Body of pancreas (tissue), 4 donors: ENCODE measurements at regions not wholly inside any gene's neighbourhood (a gene's known extent, or its start where the extent isn't known, plus 50 kb on each side); places are given as distances from the start of the nearest gene placed in this dataset.

ENCODE experiments used
- ATAC-seq: fragments of 150-250 bp; one replicate; pipeline ENCODE4 v1.9.1; 2016
- DNase-seq, 4 donors: peaks; one replicate each; pipeline ENCODE4 v3.0.0-alpha.2; 2019
- H3K27ac ChIP-seq, 4 donors: fragments of 200-600 bp; sonication (generic); 1 replicate in 3 of 4; 2 replicates in 1 of 4; pipeline versions ENCODE4 v1.5.1 to v1.6.1; 2016 to 2019; ENCODE audit warnings: mild to moderate bottlenecking in 1 of 4, mixed read lengths in 1 of 4, moderate library complexity in 1 of 4
- H3K27me3 ChIP-seq, 2 donors: fragments of 200-600 bp; sonication (generic); one replicate each; pipeline ENCODE4 v1.6.0; 2016; ENCODE audit warnings: mild to moderate bottlenecking in 1 of 2
- H3K36me3 ChIP-seq, 2 donors: fragments of 200-600 bp; sonication (generic); replicated peaks in 1 of 2; 2 replicates each; pipeline ENCODE4 v1.5.1; 2016; ENCODE audit warnings: low read depth in 2 of 2; ENCODE audit not compliant: insufficient read depth in 1 of 2
- H3K4me1 ChIP-seq: fragments of 200-600 bp; sonication (generic); one replicate; pipeline ENCODE4 v1.6.0; 2016
- H3K4me3 ChIP-seq, 2 donors: fragments of 200-600 bp; sonication (generic); 1 replicate in 1 of 2; 2 replicates in 1 of 2; pipeline ENCODE4 v1.5.1; 2016 to 2019
- H3K9me3 ChIP-seq, 3 donors: fragments of 200-600 bp; sonication (generic); 1 replicate in 2 of 3; 2 replicates in 1 of 3; pipeline ENCODE4 v1.5.1; 2016
- CTCF ChIP-seq, 7 experiments: fragments of 450-650 bp in 4 of 7; fragments of 200-600 bp in 3 of 7; sonication (generic) in 3 of 7; IDR thresholded peaks; one replicate each; pipeline ENCODE4 v1.5.1; 2016 to 2019; ENCODE audit warnings: antibody characterized with exemption in 7 of 7
- POLR2A ChIP-seq, 3 donors: fragments of 450-650 bp; IDR thresholded peaks; one replicate each; pipeline ENCODE4 v1.6.1; 2016; ENCODE audit warnings: antibody characterized with exemption in 3 of 3, mild to moderate bottlenecking in 2 of 3
- WGBS, 2 donors: methylation state at CpG; one replicate each; pipeline ENCODE4 v1.1.5; 2017; 5-methylcytosine and 5-hydroxymethylcytosine counted together
- intact Hi-C: fragments of 100-400 bp; cut with DNase I; formaldehyde crosslinking; loops from one replicate; pipeline ENCODE4 v1.15.1; 2023

GRCh38 chr1:191702124-191702523 is 456.1 kb upstream of the RGS18 start:
- DNase-seq: no peak
- TF ChIP-seq POLR2A (IDR thresholded peaks at IDR 0.05): no peak
- no peak for TF ChIP-seq CTCF (IDR thresholded peaks at IDR 0.05)
- no peak overlapping the region for H3K27ac ChIP-seq
- H3K27me3 ChIP-seq: no peaks in the 10 kb centered on the region
- H3K9me3 ChIP-seq: no peaks in the 10 kb centered on the region
- H3K4me3 ChIP-seq: no peak overlapping the region
- intact Hi-C loops: no loop called here
- no peaks in the 10 kb centered on the region for H3K36me3 ChIP-seq
- no peaks in the 10 kb centered on the region for H3K4me1 ChIP-seq
- WGBS, 2 donors: 30 to 39% methylated on average over 2 of the region's 2 CpGs
- no peak for ATAC-seq

GRCh38 chr1:191707288-191707687 is 451.0 kb upstream of the RGS18 start:
- intact Hi-C loops: no loop called here
- Histone ChIP-seq H3K27ac (no peak overlapping the region), H3K9me3 (no peaks in the 10 kb centered on the region), H3K36me3 (no peaks in the 10 kb centered on the region), H3K27me3 (no peaks in the 10 kb centered on the region), H3K4me3 (no peak overlapping the region), H3K4me1 (no peaks in the 10 kb centered on the region)
- DNase-seq (no peak), ATAC-seq (no peak)
- 57 to 70% methylated on average over 2 of the region's 2 CpGs for WGBS, 2 donors
- TF ChIP-seq POLR2A (IDR thresholded peaks at IDR 0.05) (no peak), CTCF (IDR thresholded peaks at IDR 0.05) (no peak)

GRCh38 chr1:191709215-191709614 is 449.0 kb upstream of the RGS18 start:
- no peak for DNase-seq
- H3K27ac ChIP-seq: no peak overlapping the region
- no peaks in the 10 kb centered on the region for H3K9me3 ChIP-seq
- 28 to 45% methylated on average over 2 of the region's 2 CpGs for WGBS, 2 donors
- intact Hi-C loops: no loop called here
- H3K27me3 ChIP-seq: no peaks in the 10 kb centered on the region
- TF ChIP-seq CTCF (IDR thresholded peaks at IDR 0.05) (no peak), POLR2A (IDR thresholded peaks at IDR 0.05) (no peak)
- ATAC-seq: no peak
- no peaks in the 10 kb centered on the region for H3K4me1 ChIP-seq
- no peaks in the 10 kb centered on the region for H3K36me3 ChIP-seq
- no peak overlapping the region for H3K4me3 ChIP-seq

GRCh38 chr1:191711961-191712360 is 446.3 kb upstream of the RGS18 start:
- H3K4me3 ChIP-seq: no peak overlapping the region
- WGBS, 2 donors: 80 to 83% methylated on average over 6 of the region's 6 CpGs
- H3K27ac ChIP-seq: no peak overlapping the region
- DNase-seq (no peak), ATAC-seq (no peak)
- H3K4me1 ChIP-seq: no peaks in the 10 kb centered on the region
- H3K27me3 ChIP-seq: no peaks in the 10 kb centered on the region
- TF ChIP-seq CTCF (IDR thresholded peaks at IDR 0.05): no peak
- TF ChIP-seq POLR2A (IDR thresholded peaks at IDR 0.05): no peak
- no peaks in the 10 kb centered on the region for H3K9me3 ChIP-seq
- intact Hi-C loops: no loop called here
- no peaks in the 10 kb centered on the region for H3K36me3 ChIP-seq

GRCh38 chr1:191714845-191715244 is 443.4 kb upstream of the RGS18 start:
- DNase-seq (no peak), ATAC-seq (no peak)
- intact Hi-C loops: no loop called here
- H3K4me1 ChIP-seq: no peaks in the 10 kb centered on the region
- no peaks in the 10 kb centered on the region for H3K36me3 ChIP-seq
- no peak overlapping the region for H3K27ac ChIP-seq
- H3K9me3 ChIP-seq: no peaks in the 10 kb centered on the region
- WGBS, 2 donors: 70 to 78% methylated on average over 2 of the region's 2 CpGs
- no peak overlapping the region for H3K4me3 ChIP-seq
- TF ChIP-seq POLR2A (IDR thresholded peaks at IDR 0.05) (no peak), CTCF (IDR thresholded peaks at IDR 0.05) (no peak)
- H3K27me3 ChIP-seq: no peaks in the 10 kb centered on the region
